HG03097 (cell line): ENCODE measurements at regions not wholly inside any gene's neighbourhood (a gene's known extent, or its start where the extent isn't known, plus 50 kb on each side); places are given as distances from the start of the nearest gene placed in this dataset.

Source experiments
- ATAC-seq: cut with Tn5 transposase; IDR thresholded peaks from one replicate; pipeline ENCODE4 v1.9.1; 2021; ENCODE audit not compliant: unreplicated experiment, low FRiP score

DNA sequence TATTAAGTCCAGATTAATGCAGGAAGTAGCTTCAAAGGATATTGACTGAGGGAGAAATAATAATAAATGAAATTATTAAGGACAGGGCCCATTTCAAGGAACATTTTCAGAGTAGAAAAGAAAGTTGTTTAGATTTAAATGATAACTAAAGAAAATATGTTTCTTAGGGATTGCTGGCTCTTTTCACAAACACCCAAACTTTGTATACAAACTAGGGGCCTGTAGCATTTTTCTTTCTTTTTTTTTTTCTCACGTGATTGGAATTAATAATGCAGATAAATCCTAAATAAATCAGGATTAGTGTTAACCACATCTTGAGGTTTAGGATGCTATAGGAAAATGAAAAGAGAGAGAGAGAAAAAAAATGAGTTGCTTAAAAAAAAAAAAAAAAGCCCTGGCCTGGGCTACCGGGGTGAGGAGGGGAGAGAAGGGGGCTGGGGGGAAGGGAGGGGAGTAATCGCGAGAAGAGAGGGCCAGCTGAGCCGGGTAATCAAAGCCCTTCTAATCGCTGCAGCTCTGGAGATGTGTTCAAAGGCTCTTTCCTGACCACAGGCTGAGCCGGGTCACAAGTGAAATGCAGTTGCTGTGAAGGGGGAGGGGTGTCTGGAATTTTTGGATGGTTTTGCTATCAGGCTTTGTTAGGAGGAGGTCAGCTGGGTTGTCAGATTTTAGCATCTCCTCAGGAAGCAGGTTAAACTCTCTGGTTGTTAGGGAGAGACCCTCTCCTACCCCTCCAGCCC lies 104.6 kb upstream of the ZFHX3 start:
- ATAC-seq = no peak

DNA sequence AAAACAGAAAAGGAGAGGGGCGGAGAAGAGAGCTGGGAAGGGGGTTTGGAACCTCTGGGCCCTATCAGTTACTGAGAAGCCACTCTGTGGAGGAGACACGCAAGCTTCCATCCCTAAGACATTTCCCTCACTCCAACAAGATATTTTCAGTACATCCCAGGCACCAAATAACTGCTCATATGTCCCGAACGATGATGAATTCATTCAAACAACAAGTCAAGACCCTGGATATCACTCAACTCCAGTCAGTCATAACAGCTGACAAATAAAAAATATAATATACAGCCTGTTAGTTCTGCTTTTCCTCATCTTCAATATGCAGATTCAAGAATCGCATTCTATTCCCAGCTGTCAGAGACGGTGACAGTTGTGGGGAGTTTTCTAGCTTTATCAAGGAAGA lies 104.0 kb upstream of the ZFHX3 start:
- ATAC-seq = no peak

DNA sequence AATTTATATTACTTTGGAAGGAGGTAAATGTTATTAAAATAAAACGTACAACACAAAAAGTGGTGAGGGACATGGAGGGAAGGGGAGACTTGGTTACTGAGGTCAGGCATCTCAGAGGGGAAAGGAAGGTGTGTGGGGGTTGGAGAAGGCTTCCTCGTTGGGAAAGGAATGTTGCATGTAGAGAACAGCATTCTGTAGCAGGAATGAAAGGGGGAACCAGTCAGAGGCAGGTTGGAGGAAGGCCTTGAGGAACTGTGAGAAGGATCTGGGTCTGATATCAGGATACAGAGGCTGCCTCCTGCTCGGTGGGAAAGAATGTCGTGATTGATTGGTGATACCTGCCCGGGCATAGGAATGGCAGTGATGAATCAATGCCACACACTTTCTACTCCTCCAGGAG lies 103.3 kb upstream of the ZFHX3 start:
- no peak for ATAC-seq

DNA sequence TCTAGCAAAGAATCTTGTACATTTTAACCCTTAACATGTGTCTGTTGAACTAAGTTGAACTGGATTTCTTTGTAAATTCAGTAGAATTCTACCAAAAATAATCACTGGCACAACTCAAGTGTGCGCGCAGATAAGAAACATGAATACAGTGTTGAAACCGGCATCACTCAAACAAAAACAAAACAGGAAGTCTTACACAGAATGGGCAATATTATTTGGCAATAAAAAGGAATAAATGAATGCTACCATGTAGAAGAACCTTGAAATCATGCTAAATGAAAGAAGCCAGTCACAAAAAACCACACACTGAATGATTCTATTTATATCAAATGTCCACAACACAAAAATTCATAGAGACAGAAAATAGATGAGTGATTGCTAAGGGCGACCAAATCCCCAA lies 102.9 kb upstream of the ZFHX3 start:
- ATAC-seq = no peak

DNA sequence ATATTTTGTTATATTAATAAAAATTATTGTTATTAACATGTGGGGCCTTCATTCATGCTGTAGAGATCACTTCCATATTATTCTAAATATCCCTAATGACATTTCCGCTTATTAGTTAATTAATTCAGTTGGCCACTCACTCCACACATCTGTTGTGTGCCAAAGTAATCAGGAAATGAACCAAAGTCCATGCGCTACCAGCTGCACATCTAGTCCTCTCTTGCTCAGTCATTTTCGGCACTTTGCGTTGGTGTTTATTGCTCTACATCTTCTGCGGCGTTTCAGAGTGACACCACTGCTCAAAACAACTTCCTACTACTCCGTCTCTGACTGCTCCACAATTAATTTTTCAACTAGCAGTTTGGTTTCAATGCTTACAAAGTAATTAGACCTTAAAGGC lies 101.4 kb upstream of the ZFHX3 start:
- ATAC-seq = no peak

DNA sequence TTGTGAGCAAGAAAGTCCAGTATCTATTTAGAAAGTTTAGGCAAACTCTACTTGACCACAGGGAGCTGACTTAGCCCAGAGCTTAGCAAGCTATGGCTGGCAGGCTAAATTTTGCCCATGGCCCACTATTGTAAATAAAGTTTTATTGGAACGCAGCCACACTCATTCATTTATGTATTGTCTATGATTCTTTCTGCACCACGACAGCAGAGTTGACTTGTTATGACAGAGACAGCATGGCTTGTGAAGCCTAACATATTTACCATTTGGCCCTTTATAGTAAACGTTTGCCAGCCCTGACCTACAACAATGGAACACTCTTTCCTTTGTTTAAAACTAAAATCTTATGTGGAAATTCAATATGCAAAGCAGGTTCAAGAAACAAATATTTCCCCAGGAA lies 100.0 kb upstream of the ZFHX3 start:
- ATAC-seq = no peak

DNA sequence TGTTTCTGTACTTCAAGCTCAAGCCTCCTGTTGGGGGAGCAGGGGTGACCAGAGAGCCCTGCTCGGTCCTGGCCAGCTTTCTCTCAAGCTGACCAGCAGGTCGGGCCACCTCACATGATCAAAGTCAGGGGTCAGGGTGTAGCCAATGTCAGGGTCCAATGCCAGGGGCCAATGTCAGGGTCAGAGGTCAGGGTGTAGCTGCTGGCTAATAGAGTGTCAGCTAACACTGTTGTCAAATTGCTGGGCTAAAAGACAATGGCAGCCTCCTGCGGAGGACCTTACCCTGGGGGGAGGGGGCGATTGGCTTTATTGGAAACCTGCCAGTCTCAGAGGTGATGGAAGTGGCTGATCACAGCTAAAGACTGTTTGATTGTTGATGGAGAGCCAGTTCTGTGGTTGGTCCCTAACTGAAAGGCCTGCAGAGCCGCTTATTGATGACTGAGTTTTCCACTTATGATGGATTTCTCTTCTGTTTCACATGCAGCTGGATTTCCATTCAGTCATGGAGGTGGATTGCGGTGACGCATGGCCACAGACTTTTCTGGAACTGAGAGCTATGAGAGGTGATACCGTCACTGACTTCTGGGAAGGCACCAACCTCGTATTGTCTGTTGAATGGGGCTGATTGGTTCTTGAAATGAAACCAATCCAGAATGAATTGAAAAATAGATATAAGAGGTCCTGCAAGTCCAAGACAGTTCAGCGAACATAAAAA lies 97.4 kb upstream of the ZFHX3 start:
- no peak for ATAC-seq

DNA sequence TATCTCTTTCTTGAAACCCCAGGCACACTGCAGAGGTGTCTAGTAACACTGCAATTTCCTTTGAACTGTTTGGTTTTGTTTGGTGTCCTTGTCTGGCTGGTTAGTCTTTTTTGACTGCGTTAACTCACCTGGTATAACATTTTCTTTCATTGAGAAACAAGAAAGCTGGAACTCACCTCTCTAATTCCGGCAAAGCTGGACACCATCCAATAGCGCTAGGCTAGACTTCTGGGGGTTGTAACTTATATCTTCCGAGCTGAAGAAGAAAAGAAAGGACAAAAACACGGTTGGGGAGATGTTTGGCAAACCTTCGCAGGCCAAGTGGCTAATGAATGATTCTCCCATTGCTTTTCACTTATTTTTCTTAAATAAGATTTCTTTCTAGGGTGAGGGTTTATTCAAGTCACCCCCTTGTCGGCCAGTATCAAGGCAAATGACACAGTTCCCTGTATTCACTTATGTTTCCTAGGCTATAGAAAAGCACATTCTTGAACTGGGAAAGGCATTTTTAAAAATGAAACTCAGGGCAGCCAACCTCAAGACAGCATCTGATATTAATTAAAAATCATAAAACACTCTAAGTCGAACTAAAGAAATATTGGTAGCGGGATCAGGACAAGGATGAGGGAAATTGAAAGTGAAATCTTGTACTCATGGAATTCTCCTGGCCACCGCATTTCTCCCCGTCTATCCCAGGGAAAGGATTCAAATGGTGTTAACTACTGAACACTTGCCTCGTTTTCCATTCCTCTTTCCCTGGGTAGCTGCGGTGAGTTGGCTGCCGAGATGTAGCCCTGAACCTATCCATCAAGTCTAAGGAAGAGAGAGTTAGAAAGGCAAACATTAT lies 95.9 kb upstream of the ZFHX3 start:
- ATAC-seq = no peak

DNA sequence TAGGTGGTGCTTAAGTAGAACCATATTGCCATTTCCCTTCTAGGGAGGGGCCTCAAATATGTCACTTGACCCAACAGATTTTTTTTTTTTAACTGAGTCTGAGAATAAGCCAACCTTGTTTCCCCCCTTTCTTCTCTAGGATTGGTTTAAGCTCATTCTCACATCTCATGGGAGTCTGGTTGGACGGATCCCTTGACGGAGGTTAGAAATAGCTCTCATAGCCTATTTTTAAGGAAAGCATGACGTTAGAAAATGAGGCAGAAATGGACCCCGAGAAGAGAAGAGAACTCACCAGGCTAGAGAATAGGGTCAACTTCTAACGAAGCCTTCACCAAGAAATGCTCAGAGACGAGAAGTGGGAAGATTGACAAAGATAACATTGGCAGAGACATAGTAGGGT lies 95.1 kb upstream of the ZFHX3 start:
- ATAC-seq = no peak

DNA sequence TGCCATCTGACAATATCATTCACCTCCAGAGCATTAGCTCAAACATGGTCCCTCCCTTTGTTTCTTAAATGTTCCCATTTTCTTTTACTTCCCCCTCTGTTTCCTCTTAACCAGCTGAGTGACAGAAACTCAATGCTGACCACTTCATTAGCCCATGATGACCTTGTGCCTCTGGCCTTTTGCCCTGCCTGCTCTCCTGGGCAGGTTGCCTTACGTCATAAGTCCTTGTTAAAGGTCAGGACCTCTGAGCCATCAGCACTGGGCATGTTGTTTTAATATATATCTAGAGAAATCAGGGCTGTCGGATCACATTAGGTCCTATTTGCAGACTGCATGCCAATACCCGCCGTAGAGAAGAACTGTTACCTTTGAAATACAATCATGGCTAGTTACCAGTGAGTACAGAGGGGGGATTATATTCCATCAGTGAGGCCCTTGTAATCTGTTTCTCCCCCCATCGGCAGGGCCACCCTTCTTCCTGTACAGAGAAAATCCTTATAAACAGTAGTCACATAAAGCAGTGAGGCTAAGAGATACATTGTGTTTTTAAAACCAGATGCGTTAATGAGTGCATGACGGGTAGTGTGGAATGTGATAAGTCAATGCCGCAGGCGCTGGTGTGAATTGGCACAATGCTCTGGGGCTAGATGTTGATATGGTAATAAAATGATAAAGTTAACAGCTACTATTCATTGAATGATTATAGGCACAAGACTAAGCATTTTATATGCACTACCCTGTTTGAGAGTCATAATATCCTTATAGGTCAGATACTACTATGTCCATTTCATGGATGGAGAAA lies 94.3 kb upstream of the ZFHX3 start:
- no peak for ATAC-seq

DNA sequence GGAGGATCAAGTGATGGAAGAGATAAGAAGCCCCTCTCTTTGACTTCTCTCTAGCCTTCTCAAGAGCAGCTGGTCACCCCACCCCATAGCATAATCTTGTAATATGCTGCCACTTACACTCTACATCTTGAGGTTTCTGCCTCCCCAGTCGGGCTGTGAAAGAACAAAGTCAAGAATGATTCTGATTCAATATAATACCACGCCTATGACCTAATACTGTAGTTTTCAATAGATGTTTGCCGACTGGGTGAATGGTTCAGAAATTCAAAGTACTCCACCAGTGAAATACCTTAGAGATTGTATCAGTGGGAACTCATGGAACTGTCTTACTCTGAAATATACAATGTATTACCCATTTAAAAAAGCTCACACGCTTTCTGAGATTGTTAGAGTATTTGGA lies 93.0 kb upstream of the ZFHX3 start:
- no peak for ATAC-seq

DNA sequence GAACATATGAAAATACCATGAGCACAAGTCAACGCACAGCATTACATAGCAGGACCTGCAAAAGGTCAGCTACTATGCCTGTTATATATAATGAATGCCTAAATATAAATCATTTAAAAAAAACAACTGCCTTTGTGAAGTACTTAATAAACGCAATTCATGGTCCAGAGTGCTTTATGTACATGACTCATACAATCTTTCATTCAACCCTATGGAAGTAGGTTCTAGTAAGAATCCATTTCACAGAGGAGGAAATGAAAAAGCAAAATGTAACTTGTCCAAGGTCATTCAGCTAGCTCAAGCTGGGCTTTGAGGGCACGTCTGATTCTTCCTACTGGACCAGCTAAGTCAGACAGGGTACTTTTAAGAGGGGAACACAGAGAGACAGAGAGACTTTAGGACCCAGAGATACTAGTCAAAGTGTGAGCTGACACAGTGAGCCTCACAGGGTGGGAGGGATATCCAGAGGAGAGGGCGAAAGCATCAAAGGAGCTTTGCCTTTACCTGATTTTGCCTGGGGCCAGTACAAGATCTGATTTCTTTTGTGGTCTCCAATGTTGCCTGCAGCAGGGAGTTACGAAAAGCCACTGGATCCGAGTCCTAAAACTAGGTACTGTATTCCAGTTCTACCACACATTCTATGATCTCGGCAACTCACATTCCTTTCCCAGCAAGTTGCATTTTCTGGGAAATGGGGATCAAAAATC lies 83.4 kb upstream of the ZFHX3 start:
- ATAC-seq = no peak

DNA sequence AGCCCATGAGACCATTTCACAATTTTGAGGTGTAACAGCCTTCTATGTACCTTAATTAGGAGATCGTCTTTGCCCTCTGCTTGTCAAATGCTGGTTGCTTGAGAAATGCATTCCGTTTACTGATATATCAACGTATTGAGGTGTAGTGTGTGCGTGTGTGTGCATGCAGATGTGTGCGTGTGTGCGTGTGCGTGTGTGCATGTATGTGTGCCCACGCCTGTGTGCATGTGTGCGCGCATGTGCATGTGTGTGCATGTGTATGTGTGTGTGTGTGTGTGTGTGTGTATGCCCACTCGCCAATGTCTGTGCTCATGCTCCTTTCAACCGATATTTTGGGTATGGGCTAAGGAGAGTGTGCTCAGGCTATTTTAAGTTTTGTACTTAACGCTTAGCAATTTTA lies 81.5 kb upstream of the ZFHX3 start:
- ATAC-seq = no peak

DNA sequence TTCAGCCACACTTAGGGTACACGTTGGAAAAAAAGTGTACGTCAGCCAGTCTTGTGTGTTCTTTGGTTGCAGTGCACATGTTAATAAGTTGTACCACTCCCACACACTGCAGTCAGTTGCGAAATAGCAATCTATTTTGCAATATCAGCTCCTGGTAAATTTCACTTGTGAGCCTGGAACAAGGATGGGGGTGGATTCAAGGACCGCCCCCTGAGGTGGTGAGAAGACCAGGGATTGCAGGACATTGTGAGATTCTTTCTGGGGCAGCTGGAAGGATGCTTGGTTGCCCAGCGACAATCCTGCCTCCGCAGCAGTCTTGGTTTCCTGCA lies 78.6 kb upstream of the ZFHX3 start:
- no peak for ATAC-seq

DNA sequence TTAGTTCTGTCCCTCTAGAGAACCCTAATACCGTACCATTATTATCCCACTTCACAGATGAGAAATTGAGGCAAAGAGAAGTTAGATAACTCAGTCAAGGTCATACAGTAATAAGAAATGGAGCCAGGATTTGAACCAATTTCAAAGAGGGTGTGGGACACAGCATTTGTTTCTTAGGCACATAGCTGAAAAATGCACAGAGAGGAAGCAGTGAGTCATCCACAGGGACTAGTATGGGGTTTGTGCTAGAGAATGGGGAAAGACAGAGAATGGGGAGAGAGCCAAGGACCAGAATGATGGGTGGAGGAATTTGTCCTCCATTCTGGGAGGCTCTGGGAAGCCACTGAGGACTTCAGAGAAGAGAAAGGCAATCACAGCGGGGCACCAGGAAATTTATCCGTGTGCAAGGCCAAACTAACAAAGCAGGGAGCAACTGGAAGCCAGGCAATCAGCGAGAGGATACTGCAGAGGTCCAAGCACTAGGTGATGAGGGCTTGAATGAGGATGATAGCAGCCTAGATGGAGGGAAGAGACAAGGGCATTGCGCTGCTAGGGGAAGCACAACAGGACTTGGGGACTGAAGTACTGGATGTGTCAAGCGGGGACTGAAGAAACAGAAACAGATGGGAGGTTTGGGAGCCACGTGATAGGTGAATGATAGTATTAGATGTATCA lies 78.1 kb upstream of the ZFHX3 start:
- ATAC-seq = no peak

DNA sequence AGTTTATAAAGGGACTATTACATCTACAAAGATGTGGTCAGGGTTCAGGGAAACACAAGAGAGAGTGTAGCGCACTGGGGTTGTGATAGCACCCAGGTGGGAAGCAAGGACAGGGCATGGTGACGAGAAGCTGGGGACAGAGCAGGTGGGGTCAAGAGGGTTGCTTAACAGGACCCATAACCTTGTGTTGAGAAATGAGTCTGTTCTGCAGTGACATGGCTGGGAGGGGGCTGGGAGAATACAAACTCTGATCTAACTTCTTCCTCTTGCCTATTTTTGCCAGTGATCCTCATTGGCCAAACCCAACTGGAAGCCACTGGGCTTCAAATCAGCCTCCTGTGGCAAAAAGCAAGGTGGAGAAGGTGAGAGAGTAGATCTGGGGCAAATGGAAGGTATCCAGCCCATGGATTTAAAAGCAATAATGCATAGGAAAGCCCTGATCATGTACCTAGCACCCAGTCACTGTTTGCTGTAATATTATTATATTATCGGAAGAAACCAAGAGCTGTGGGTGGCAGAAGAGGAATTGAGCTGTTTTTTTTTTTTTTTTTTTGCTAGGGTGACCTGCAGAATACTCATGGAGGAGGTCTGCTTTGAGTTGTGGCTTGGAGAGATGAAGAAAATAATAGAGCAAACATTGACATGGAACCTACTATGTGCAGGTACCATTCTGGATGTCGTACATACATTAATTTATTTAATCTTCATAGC lies 76.9 kb upstream of the ZFHX3 start:
- no peak for ATAC-seq

DNA sequence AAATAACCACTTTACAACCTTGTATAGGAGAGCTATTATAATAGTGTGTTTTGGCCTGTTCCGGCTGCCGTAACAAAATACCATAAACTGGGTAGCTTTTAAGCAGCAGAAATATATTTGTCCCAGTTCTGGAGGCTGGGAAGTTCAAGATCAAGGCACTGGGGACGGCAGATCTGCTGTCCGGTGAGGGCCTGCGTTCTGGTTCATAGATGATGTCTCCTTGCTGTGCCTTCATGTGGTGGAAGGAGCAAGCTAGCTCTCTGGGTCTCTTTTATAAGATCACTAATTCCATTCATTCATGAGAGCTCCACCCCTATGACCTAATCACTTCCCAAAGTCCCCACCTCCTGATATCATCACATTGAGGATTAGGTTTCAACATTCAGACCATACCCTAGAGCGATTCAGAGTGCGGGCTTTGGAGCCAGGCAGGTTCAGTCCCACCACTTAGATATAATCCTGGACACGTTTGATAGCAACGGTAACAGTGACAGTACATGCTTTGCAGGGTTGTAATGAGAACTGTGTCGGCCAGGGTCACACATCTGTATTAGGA lies 76.2 kb upstream of the ZFHX3 start:
- ATAC-seq = no peak

DNA sequence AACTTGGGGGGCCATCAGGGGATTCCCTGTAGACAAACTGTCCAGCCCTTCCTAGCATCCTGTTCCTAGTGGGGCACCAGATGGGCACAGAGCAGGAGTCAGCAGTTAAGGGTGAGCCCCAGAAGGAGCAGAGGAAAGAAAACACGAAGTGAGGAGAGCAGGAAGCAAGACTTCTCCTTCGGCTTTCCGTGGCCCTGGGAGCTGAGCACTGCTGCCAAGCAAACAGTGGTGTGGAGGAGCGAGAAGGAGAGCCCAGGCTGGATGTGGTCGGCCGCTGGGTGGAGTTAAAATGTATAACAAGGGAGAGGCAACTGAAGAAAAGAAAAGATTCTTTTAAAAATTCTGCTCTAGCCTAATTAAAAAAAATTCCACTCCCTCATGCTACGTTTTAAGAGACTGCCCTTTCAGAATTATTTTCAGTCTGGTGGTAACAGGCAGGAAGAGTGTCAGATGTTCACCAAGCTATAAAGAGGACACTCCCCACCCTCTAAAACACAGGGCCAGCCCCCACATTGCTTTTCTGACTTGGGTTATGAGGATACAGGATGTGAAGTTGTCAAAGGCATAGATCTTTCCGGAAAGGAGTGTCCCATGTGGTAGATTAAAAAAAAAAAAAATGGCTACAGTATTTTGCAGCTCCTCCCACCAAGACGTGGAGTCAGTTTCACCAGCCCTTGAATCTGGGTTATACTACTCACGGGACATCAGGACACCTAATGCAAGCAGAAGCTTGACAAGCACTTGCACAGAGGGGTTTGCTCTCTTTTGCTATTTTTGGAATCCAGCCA lies 74.9 kb upstream of the ZFHX3 start:
- no peak for ATAC-seq
